Upper lobe of left lung (tissue), 6 donors: ENCODE measurements at regions not wholly inside any gene's neighbourhood (a gene's known extent, or its start where the extent isn't known, plus 50 kb on each side); places are given as distances from the start of the nearest gene placed in this dataset.

Experiments used
- ATAC-seq, 2 donors: fragments of 200-7000 bp; cut with Tn5 transposase; one replicate each; pipeline ENCODE4 v1.9.1; 2022; ENCODE audit warnings: mild to moderate bottlenecking in 2 of 2, moderate library complexity in 2 of 2; ENCODE audit not compliant: low FRiP score in 2 of 2
- DNase-seq, 2 donors: peaks; one replicate each; pipeline ENCODE4 v3.0.0-alpha.2; 2019 to 2020
- H3K27ac ChIP-seq, 4 donors: fragments of 200-600 bp; sonication (generic); one replicate each; pipeline ENCODE4 v1.5.1; 2016 to 2019
- H3K27me3 ChIP-seq, 4 donors: fragments of 200-600 bp; sonication (generic); one replicate each; pipeline ENCODE4 v1.5.1; 2017 to 2019
- H3K36me3 ChIP-seq, 4 donors: fragments of 200-600 bp; sonication (generic); one replicate each; pipeline ENCODE4 v1.5.1; 2016 to 2019
- H3K4me1 ChIP-seq, 4 donors: fragments of 200-600 bp; sonication (generic); one replicate each; pipeline ENCODE4 v1.5.1; 2018 to 2019
- H3K4me3 ChIP-seq, 4 donors: fragments of 200-600 bp; sonication (generic); one replicate each; pipeline ENCODE4 v1.5.1; 2017 to 2019; ENCODE audit warnings: mild to moderate bottlenecking in 2 of 4, moderate library complexity in 1 of 4
- H3K9me3 ChIP-seq, 4 donors: fragments of 200-600 bp; sonication (generic); one replicate each; pipeline ENCODE4 v1.5.1; 2018 to 2019
- EP300 ChIP-seq, 4 donors: sonication (generic); formaldehyde crosslinking; IDR thresholded peaks; one replicate each; pipeline ENCODE4 v1.5.1; 2017; ENCODE audit warnings: antibody characterized with exemption in 4 of 4, control low read depth in 2 of 4
- POLR2A ChIP-seq, 4 donors: fragments of 450-650 bp; IDR thresholded peaks; one replicate each; pipeline ENCODE4 v1.5.1; 2016 to 2017; ENCODE audit warnings: antibody characterized with exemption in 4 of 4, mild to moderate bottlenecking in 2 of 4
- POLR2AphosphoS5 ChIP-seq, 2 donors: sonication (generic); formaldehyde crosslinking; IDR thresholded peaks; one replicate each; pipeline ENCODE4 v1.5.1; 2017; ENCODE audit warnings: antibody characterized with exemption in 2 of 2
- WGBS, 2 donors: methylation state at CpG; one replicate each; pipeline ENCODE4 v1.1.5; 2017 to 2018; 5-methylcytosine and 5-hydroxymethylcytosine counted together
- TF ChIP-seq, protein P1 (sequence below), 6 experiments: fragments of 450-650 bp in 4 of 6; fragments of 200-600 bp in 2 of 6; sonication (generic) in 2 of 6; IDR thresholded peaks; one replicate each; pipeline ENCODE4 v1.5.1; 2016 to 2019; ENCODE audit warnings: antibody characterized with exemption in 6 of 6
- donor health status: DM: no; HTN: no; CAD: no; lungs with moderate emphysema.
- donor health status: DM: no; HTN: yes; CAD: no; lungs with severe emphysema.

DNA sequence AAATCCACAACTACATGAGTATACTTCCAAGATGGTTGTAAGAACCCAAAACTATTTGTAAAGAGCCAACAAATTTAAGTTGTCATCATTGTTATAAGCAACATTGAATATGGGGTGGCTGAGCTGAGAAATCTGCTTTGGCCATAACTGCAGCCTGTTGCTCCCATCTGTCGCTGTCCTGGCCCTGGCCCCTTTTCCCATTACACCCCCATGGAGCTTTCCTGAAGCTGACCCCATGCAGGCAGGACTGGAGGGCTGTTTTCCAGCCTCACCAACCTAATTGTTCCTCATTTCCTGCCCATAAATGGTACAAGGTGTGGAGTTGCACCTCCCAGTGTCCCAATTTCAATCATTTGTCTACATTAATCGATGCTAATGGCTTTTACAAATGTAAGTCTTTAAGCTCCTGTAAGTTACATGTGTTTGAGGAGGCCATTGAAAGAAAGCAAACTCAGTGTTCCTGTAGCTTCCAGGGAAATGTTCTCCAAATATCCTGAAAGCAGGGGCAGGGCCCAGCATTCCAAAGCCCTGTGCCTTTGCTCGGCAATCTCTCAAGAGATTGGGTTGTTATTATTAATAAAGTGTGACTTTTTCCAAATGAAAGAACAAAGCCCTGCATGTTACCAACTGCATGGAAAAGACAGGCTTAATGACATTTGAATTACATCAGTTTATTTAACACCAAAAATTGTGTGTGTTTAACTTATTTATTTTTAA, 545.9 kb downstream of the PLPP3 start:
- ATAC-seq (peak in 1 of 2 donors; percentile 10), DNase-seq (no peak)
- Histone ChIP-seq H3K27me3 (no peaks in the 10 kb centered on the region), H3K9me3 (no peaks in the 10 kb centered on the region), H3K4me3 (no peak overlapping the region), H3K36me3 (no peaks in the 10 kb centered on the region), H3K27ac (no peak overlapping the region), H3K4me1 (peaks cover 0 to 6% (median 1%) of the 10 kb centered on the region in 4 donors)
- 58 to 75% methylated on average over 3 of the region's 3 CpGs for whole genome bisulfite sequencing, 2 donors
- TF ChIP-seq, protein P1, sequence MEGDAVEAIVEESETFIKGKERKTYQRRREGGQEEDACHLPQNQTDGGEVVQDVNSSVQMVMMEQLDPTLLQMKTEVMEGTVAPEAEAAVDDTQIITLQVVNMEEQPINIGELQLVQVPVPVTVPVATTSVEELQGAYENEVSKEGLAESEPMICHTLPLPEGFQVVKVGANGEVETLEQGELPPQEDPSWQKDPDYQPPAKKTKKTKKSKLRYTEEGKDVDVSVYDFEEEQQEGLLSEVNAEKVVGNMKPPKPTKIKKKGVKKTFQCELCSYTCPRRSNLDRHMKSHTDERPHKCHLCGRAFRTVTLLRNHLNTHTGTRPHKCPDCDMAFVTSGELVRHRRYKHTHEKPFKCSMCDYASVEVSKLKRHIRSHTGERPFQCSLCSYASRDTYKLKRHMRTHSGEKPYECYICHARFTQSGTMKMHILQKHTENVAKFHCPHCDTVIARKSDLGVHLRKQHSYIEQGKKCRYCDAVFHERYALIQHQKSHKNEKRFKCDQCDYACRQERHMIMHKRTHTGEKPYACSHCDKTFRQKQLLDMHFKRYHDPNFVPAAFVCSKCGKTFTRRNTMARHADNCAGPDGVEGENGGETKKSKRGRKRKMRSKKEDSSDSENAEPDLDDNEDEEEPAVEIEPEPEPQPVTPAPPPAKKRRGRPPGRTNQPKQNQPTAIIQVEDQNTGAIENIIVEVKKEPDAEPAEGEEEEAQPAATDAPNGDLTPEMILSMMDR (IDR thresholded peaks at IDR 0.05) = no peak
- TF ChIP-seq EP300 (IDR thresholded peaks at IDR 0.05) = no peak
- no peak for TF ChIP-seq POLR2AphosphoS5 (IDR thresholded peaks at IDR 0.05)
- TF ChIP-seq POLR2A (IDR thresholded peaks at IDR 0.05) = no peak

DNA sequence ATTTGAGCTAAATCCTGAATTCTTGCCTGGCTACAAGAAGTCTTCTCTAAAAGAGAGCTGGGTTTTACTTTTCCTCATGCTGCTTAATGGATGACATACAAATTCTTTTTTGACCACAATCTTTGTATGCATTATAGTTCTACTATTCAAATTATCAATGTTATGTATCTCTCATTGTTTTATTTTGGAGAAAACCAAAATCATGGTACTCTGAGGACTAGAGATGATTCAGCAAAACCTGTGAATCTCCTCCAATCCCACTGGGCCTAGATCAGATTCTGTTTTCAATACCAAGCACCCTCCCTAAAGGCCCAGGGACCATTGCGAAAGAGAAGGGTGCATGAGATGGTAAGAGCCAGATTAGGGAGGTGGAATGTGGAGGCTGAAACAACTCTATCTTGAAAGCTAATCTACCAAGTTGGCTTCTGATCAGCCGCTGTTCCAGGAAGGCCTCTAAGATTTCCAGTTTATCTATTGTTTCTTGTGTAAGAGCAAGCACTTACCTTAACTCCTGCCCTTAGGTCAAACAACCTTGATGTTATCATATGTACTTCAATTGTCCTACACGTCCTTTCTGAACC, 547.2 kb downstream of the PLPP3 start:
- Histone ChIP-seq H3K4me1 (peaks cover 0 to 6% (median 1%) of the 10 kb centered on the region in 4 donors), H3K9me3 (no peaks in the 10 kb centered on the region), H3K27me3 (no peaks in the 10 kb centered on the region), H3K4me3 (no peak overlapping the region), H3K36me3 (no peaks in the 10 kb centered on the region), H3K27ac (no peak overlapping the region)
- no peak for DNase-seq
- no peak for ATAC-seq
- WGBS, 2 donors = 49 to 72% methylated on average over 3 of the region's 3 CpGs
- TF ChIP-seq POLR2AphosphoS5 (IDR thresholded peaks at IDR 0.05) = no peak

DNA sequence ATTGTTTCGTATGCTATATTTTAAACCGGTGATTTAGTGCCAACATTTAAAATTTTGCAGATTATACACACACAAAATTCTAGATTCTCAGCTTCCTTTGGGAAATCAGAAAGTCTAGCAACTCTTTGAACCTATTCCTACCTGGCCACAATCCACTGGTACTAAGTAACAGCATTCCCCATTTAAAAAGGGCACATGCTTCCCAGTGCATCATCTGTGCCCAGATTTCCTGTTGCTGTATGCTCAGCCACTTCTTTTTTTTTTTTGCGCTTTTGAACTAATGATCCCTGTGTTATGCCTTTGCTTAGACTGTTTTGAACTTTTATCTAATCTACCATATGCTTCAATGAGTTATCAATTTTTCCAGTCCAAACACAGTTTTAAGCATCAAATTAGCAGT, 548.4 kb downstream of the PLPP3 start:
- ATAC-seq = no peak
- no peak for DNase-seq
- TF ChIP-seq EP300 (IDR thresholded peaks at IDR 0.05) (no peak), POLR2A (IDR thresholded peaks at IDR 0.05) (no peak), POLR2AphosphoS5 (IDR thresholded peaks at IDR 0.05) (no peak)
- TF ChIP-seq, protein P1 (IDR thresholded peaks at IDR 0.05) = no peak
- Histone ChIP-seq H3K27me3 (no peaks in the 10 kb centered on the region), H3K27ac (no peak overlapping the region), H3K4me3 (no peak overlapping the region), H3K4me1 (peaks cover 0 to 3% (median under 1%) of the 10 kb centered on the region in 4 donors), H3K36me3 (no peaks in the 10 kb centered on the region), H3K9me3 (no peaks in the 10 kb centered on the region)
- 91 to 97% methylated on average over 3 of the region's 3 CpGs for WGBS, 2 donors

DNA sequence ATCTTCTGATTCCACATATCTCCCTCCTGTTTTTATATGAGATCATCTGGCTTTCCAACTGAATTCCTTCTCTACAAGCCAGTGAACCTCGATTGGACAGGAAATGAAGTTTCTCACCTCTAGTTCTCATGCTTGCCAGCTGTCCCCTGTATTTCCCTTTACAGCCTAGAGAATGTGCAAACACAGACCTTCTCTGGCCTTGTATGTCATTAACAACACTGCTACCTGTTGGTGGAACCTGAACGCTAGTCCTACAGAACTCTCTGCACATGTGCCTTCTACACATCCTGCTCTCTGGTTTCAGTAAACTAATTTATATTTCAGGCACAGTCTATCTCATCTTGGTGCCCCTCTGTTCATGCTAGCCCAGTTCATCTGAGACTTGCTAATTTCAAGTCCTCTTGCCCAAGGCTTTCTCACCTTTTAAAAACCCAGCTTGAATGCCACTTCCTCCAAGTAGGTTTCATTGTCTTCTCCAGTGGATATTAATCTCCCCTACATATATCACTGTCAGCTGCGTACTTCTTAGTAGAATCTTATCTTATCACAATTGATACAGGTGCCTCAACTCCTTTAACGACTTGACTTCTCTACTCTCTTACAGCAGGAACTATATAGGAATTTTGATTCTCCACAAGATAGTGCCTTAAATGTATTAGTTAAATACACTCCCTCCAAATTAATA, 549.9 kb downstream of the PLPP3 start:
- TF ChIP-seq EP300 (IDR thresholded peaks at IDR 0.05) (no peak), POLR2A (IDR thresholded peaks at IDR 0.05) (no peak), POLR2AphosphoS5 (IDR thresholded peaks at IDR 0.05) (no peak)
- TF ChIP-seq, protein P1 (IDR thresholded peaks at IDR 0.05) = no peak
- Histone ChIP-seq H3K36me3 (no peaks in the 10 kb centered on the region), H3K9me3 (no peaks in the 10 kb centered on the region), H3K4me1 (peaks cover 0 to under 1% (median 0%) of the 10 kb centered on the region in 4 donors), H3K27me3 (no peaks in the 10 kb centered on the region), H3K27ac (no peak overlapping the region), H3K4me3 (no peak overlapping the region)
- ATAC-seq (no peak), DNase-seq (no peak)
- WGBS, 2 donors = 50 to 59% methylated on average over 4 of the region's 4 CpGs

DNA sequence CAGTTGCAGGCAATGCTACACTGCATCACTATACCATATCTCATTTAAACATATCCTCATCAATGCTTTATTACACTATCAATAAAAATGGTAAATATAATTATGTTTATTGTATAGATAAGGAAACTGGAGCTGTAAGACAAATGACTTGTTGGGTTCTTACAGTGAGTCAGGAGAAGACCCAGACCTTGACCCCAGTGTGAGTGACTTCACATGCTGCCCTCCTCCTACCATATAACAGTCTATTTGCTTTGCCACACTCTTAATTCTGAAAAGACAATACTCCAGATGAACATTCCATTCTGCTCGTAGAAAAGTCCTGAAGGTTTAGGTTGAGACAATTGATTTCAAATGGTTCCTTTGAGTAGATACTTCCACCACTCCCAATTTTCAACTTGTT, 550.5 kb downstream of the PLPP3 start:
- ATAC-seq (no peak), DNase-seq (no peak)
- 52 to 72% methylated on average over 1 of the region's 1 CpG for WGBS, 2 donors
- no peaks in the 10 kb centered on the region for H3K36me3 ChIP-seq
- H3K4me1 ChIP-seq = no peaks in the 10 kb centered on the region
- H3K4me3 ChIP-seq = no peak overlapping the region
- H3K9me3 ChIP-seq = no peaks in the 10 kb centered on the region
- no peak overlapping the region for H3K27ac ChIP-seq
- no peak for TF ChIP-seq EP300 (IDR thresholded peaks at IDR 0.05)
- no peak for TF ChIP-seq POLR2AphosphoS5 (IDR thresholded peaks at IDR 0.05)
- TF ChIP-seq, protein P1 (IDR thresholded peaks at IDR 0.05) = no peak
- no peak for TF ChIP-seq POLR2A (IDR thresholded peaks at IDR 0.05)
- H3K27me3 ChIP-seq = no peaks in the 10 kb centered on the region
